ENCODE measurements at regions not wholly inside any gene's neighbourhood (a gene's known extent, or its start where the extent isn't known, plus 50 kb on each side); places are given as distances from the start of the nearest gene placed in this dataset.

- no peak overlapping the region for H3K4me3 Mint-ChIP-seq
- no peaks in the 10 kb centered on the region for H3K4me1 Mint-ChIP-seq
- Histone ChIP-seq H3K27ac (ENCODE audit: low read depth, low read length) (no peak overlapping the region), H3K4me3 (ENCODE audit: low read length) (no peak overlapping the region), H3K27me3 (ENCODE audit: insufficient read depth, low read length, poor library complexity, severe bottlenecking) (no peaks in the 10 kb centered on the region), H3K4me1 (ENCODE audit: insufficient read depth, low read length) (no peaks in the 10 kb centered on the region), H3K36me3 (ENCODE audit: insufficient read depth, low read length) (no peaks in the 10 kb centered on the region), H3K9me3 (ENCODE audit: low read length) (no peaks in the 10 kb centered on the region)
- ChIA-PET POLR2A (no interaction called here), CTCF (no interaction called here)
- H3K27ac Mint-ChIP-seq: no peak overlapping the region
- no peaks in the 10 kb centered on the region for H3K27me3 Mint-ChIP-seq
- no peaks in the 10 kb centered on the region for H3K36me3 Mint-ChIP-seq
- H3K9me3 Mint-ChIP-seq: peaks cover 0 to 14% (median 6%) of the 10 kb centered on the region in 5 donors
- DNase-seq: no peak
Measured at GRCh38 chr12:60100160-60100559, 504.3 kb downstream of the SLC16A7 start.

- no peaks in the 10 kb centered on the region for H3K27me3 Mint-ChIP-seq
- no peaks in the 10 kb centered on the region for H3K27me3 ChIP-seq (ENCODE audit: insufficient read depth, low read length, poor library complexity, severe bottlenecking)
- no peaks in the 10 kb centered on the region for H3K36me3 ChIP-seq (ENCODE audit: insufficient read depth, low read length)
- no peaks in the 10 kb centered on the region for H3K36me3 Mint-ChIP-seq
- no peaks in the 10 kb centered on the region for H3K4me1 Mint-ChIP-seq
- no peaks in the 10 kb centered on the region for H3K9me3 ChIP-seq (ENCODE audit: low read length)
- H3K4me3 Mint-ChIP-seq: no peak overlapping the region
- H3K4me3 ChIP-seq (ENCODE audit: low read length): no peak overlapping the region
- ChIA-PET POLR2A (no interaction called here), CTCF (no interaction called here)
- DNase-seq: no peak
- H3K9me3 Mint-ChIP-seq: peaks cover 0 to 14% (median 6%) of the 10 kb centered on the region in 5 donors
- no peak overlapping the region for H3K27ac Mint-ChIP-seq
- H3K4me1 ChIP-seq (ENCODE audit: insufficient read depth, low read length): no peaks in the 10 kb centered on the region
- H3K27ac ChIP-seq (ENCODE audit: low read depth, low read length): no peak overlapping the region
Measured at GRCh38 chr12:60100852-60101251, 505.0 kb downstream of the SLC16A7 start.

- Histone ChIP-seq H3K4me3 (ENCODE audit: low read length) (no peak overlapping the region), H3K9me3 (ENCODE audit: low read length) (no peaks in the 10 kb centered on the region), H3K36me3 (ENCODE audit: insufficient read depth, low read length) (no peaks in the 10 kb centered on the region), H3K27me3 (ENCODE audit: insufficient read depth, low read length, poor library complexity, severe bottlenecking) (no peaks in the 10 kb centered on the region), H3K27ac (ENCODE audit: low read depth, low read length) (no peak overlapping the region), H3K4me1 (ENCODE audit: insufficient read depth, low read length) (no peaks in the 10 kb centered on the region)
- Mint-ChIP-seq H3K4me3 (no peak overlapping the region), H3K27ac (no peak overlapping the region), H3K36me3 (no peaks in the 10 kb centered on the region), H3K27me3 (no peaks in the 10 kb centered on the region), H3K9me3 (peaks cover 0 to 14% (median 6%) of the 10 kb centered on the region in 5 donors), H3K4me1 (no peaks in the 10 kb centered on the region)
- CTCF ChIA-PET: no interaction called here
- POLR2A ChIA-PET: no interaction called here
- DNase-seq: no peak
Measured at GRCh38 chr12:60101715-60102114, 505.9 kb downstream of the SLC16A7 start.

GRCh38 chr12:60106214-60106613 is 510.4 kb downstream of the SLC16A7 start:
- no peak overlapping the region for H3K27ac ChIP-seq (ENCODE audit: low read depth, low read length)
- Mint-ChIP-seq H3K27me3 (no peaks in the 10 kb centered on the region), H3K27ac (no peak overlapping the region), H3K4me3 (no peak overlapping the region), H3K9me3 (peaks cover 0 to 9% (median 2%) of the 10 kb centered on the region in 5 donors), H3K36me3 (no peaks in the 10 kb centered on the region), H3K4me1 (no peaks in the 10 kb centered on the region)
- CTCF ChIA-PET: no interaction called here
- H3K4me1 ChIP-seq (ENCODE audit: insufficient read depth, low read length): no peaks in the 10 kb centered on the region
- H3K9me3 ChIP-seq (ENCODE audit: low read length): no peaks in the 10 kb centered on the region
- DNase-seq: no peak
- no peak overlapping the region for H3K4me3 ChIP-seq (ENCODE audit: low read length)
- no peaks in the 10 kb centered on the region for H3K36me3 ChIP-seq (ENCODE audit: insufficient read depth, low read length)
- no peaks in the 10 kb centered on the region for H3K27me3 ChIP-seq (ENCODE audit: insufficient read depth, low read length, poor library complexity, severe bottlenecking)
- POLR2A ChIA-PET: no interaction called here

GRCh38 chr12:60107992-60108391 is 512.2 kb downstream of the SLC16A7 start:
- peaks cover 0 to 12% (median 2%) of the 10 kb centered on the region in 5 donors for H3K9me3 Mint-ChIP-seq
- H3K27me3 Mint-ChIP-seq: no peaks in the 10 kb centered on the region
- Histone ChIP-seq H3K4me3 (ENCODE audit: low read length) (no peak overlapping the region), H3K4me1 (ENCODE audit: insufficient read depth, low read length) (no peaks in the 10 kb centered on the region), H3K27me3 (ENCODE audit: insufficient read depth, low read length, poor library complexity, severe bottlenecking) (no peaks in the 10 kb centered on the region), H3K9me3 (ENCODE audit: low read length) (no peaks in the 10 kb centered on the region), H3K36me3 (ENCODE audit: insufficient read depth, low read length) (no peaks in the 10 kb centered on the region), H3K27ac (ENCODE audit: low read depth, low read length) (no peak overlapping the region)
- ChIA-PET POLR2A (no interaction called here), CTCF (no interaction called here)
- no peaks in the 10 kb centered on the region for H3K4me1 Mint-ChIP-seq
- H3K4me3 Mint-ChIP-seq: no peak overlapping the region
- no peak for DNase-seq
- no peak overlapping the region for H3K27ac Mint-ChIP-seq
- no peaks in the 10 kb centered on the region for H3K36me3 Mint-ChIP-seq

GRCh38 chr12:60112063-60112462 is 516.2 kb downstream of the SLC16A7 start:
- Mint-ChIP-seq H3K9me3 (peaks cover 3 to 24% (median 5%) of the 10 kb centered on the region in 5 donors), H3K27ac (no peak overlapping the region), H3K27me3 (no peaks in the 10 kb centered on the region), H3K36me3 (no peaks in the 10 kb centered on the region), H3K4me3 (no peak overlapping the region), H3K4me1 (no peaks in the 10 kb centered on the region)
- Histone ChIP-seq H3K4me3 (ENCODE audit: low read length) (no peak overlapping the region), H3K9me3 (ENCODE audit: low read length) (no peaks in the 10 kb centered on the region), H3K36me3 (ENCODE audit: insufficient read depth, low read length) (no peaks in the 10 kb centered on the region), H3K4me1 (ENCODE audit: insufficient read depth, low read length) (no peaks in the 10 kb centered on the region), H3K27me3 (ENCODE audit: insufficient read depth, low read length, poor library complexity, severe bottlenecking) (no peaks in the 10 kb centered on the region), H3K27ac (ENCODE audit: low read depth, low read length) (no peak overlapping the region)
- ChIA-PET CTCF (no interaction called here), POLR2A (no interaction called here)
- DNase-seq: no peak

- peaks cover 5 to 24% (median 9%) of the 10 kb centered on the region in 5 donors for H3K9me3 Mint-ChIP-seq
- CTCF ChIA-PET: no interaction called here
Measured at GRCh38 chr12:60112763-60113162, 516.9 kb downstream of the SLC16A7 start.

GRCh38 chr12:60114169-60114568 is 518.3 kb downstream of the SLC16A7 start:
- no peaks in the 10 kb centered on the region for H3K9me3 ChIP-seq (ENCODE audit: low read length)
- no peaks in the 10 kb centered on the region for H3K4me1 ChIP-seq (ENCODE audit: insufficient read depth, low read length)
- no peaks in the 10 kb centered on the region for H3K4me1 Mint-ChIP-seq
- no peaks in the 10 kb centered on the region for H3K36me3 Mint-ChIP-seq
- no peak overlapping the region for H3K4me3 Mint-ChIP-seq
- H3K4me3 ChIP-seq (ENCODE audit: low read length): no peak overlapping the region
- CTCF ChIA-PET: no interaction called here
- H3K9me3 Mint-ChIP-seq: peaks cover 5 to 19% (median 9%) of the 10 kb centered on the region in 5 donors
- no peaks in the 10 kb centered on the region for H3K27me3 Mint-ChIP-seq
- POLR2A ChIA-PET: no interaction called here
- H3K36me3 ChIP-seq (ENCODE audit: insufficient read depth, low read length): no peaks in the 10 kb centered on the region
- DNase-seq: no peak
- H3K27me3 ChIP-seq (ENCODE audit: insufficient read depth, low read length, poor library complexity, severe bottlenecking): no peaks in the 10 kb centered on the region
- H3K27ac ChIP-seq (ENCODE audit: low read depth, low read length): no peak overlapping the region
- no peak overlapping the region for H3K27ac Mint-ChIP-seq

More at GRCh38 chr12:60112763-60113162, 516.9 kb downstream of the SLC16A7 start:
- no peaks in the 10 kb centered on the region for H3K4me1 Mint-ChIP-seq
- no peak overlapping the region for H3K27ac ChIP-seq (ENCODE audit: low read depth, low read length)
- H3K4me1 ChIP-seq (ENCODE audit: insufficient read depth, low read length): no peaks in the 10 kb centered on the region
- no peaks in the 10 kb centered on the region for H3K36me3 Mint-ChIP-seq
- no peaks in the 10 kb centered on the region for H3K9me3 ChIP-seq (ENCODE audit: low read length)
- H3K27ac Mint-ChIP-seq: no peak overlapping the region
- H3K36me3 ChIP-seq (ENCODE audit: insufficient read depth, low read length): no peaks in the 10 kb centered on the region
- H3K4me3 ChIP-seq (ENCODE audit: low read length): no peak overlapping the region
- no peaks in the 10 kb centered on the region for H3K27me3 Mint-ChIP-seq
- POLR2A ChIA-PET: no interaction called here
- no peak overlapping the region for H3K4me3 Mint-ChIP-seq
- no peaks in the 10 kb centered on the region for H3K27me3 ChIP-seq (ENCODE audit: insufficient read depth, low read length, poor library complexity, severe bottlenecking)
- DNase-seq: no peak

- H3K9me3 ChIP-seq (ENCODE audit: low read length): no peaks in the 10 kb centered on the region
- H3K36me3 ChIP-seq (ENCODE audit: insufficient read depth, low read length): no peaks in the 10 kb centered on the region
- ChIA-PET CTCF (no interaction called here), POLR2A (no interaction called here)
- no peaks in the 10 kb centered on the region for H3K4me1 ChIP-seq (ENCODE audit: insufficient read depth, low read length)
- Mint-ChIP-seq H3K4me1 (no peaks in the 10 kb centered on the region), H3K4me3 (no peak overlapping the region), H3K9me3 (peaks cover 3 to 18% (median 9%) of the 10 kb centered on the region in 5 donors), H3K27ac (no peak overlapping the region), H3K36me3 (no peaks in the 10 kb centered on the region), H3K27me3 (no peaks in the 10 kb centered on the region)
- no peak overlapping the region for H3K4me3 ChIP-seq (ENCODE audit: low read length)
- H3K27me3 ChIP-seq (ENCODE audit: insufficient read depth, low read length, poor library complexity, severe bottlenecking): no peaks in the 10 kb centered on the region
- H3K27ac ChIP-seq (ENCODE audit: low read depth, low read length): no peak overlapping the region
- DNase-seq: no peak
Measured at GRCh38 chr12:60119327-60119726, 523.5 kb downstream of the SLC16A7 start.

All from CD8-positive, alpha-beta memory T cell (primary cell).